Left ventricle myocardium inferior (tissue), 1 donor: ENCODE measurements at regions not wholly inside any gene's neighbourhood (a gene's known extent, or its start where the extent isn't known, plus 50 kb on each side); places are given as distances from the start of the nearest gene placed in this dataset.
A peak's percentile ranks its signal among the peaks of the same experiment; 100 is the strongest.

Experiments
- DNase-seq: peaks from one replicate; pipeline ENCODE4 v3.0.0-alpha.2; 2020
- H3K27ac ChIP-seq: fragments of 200-600 bp; replicated peaks from 2 replicates; pipeline ENCODE4 v1.8.0; 2021
- H3K27me3 ChIP-seq: fragments of 200-600 bp; 2 replicates; pipeline ENCODE4 v1.8.0; 2021; ENCODE audit warnings: low read depth
- H3K36me3 ChIP-seq: fragments of 200-600 bp; 2 replicates; pipeline ENCODE4 v1.8.0; 2021
- H3K4me1 ChIP-seq: fragments of 200-600 bp; 2 replicates; pipeline ENCODE4 v1.8.0; 2021
- H3K4me3 ChIP-seq: fragments of 200-600 bp; 2 replicates; pipeline ENCODE4 v1.8.0; 2021; ENCODE audit warnings: mild to moderate bottlenecking, moderate library complexity
- H3K9me3 ChIP-seq: fragments of 200-600 bp; replicated peaks from 2 replicates; pipeline ENCODE4 v1.8.0; 2021
- intact Hi-C: fragments of 100-400 bp; cut with micrococcal nuclease; formaldehyde crosslinking; loops from one replicate; pipeline ENCODE4 v1.11.0; 2022
- TF ChIP-seq, protein P1 (sequence below): fragments of 200-600 bp; IDR thresholded peaks from 2 replicates; pipeline ENCODE4 v1.8.0; 2021; ENCODE audit warnings: antibody characterized with exemption, mild to moderate bottlenecking, borderline replicate concordance
- donor health status: DM: no; HTN: yes; CAD: no; lungs with severe emphysema.

GRCh38 chr13:22212576-22212975 is 541.7 kb downstream of the FGF9 start:
- Histone ChIP-seq H3K27me3 (no peaks in the 10 kb centered on the region), H3K36me3 (no peaks in the 10 kb centered on the region), H3K4me3 (no peak overlapping the region), H3K27ac (no peak overlapping the region), H3K9me3 (no peaks in the 10 kb centered on the region), H3K4me1 (no peaks in the 10 kb centered on the region)
- intact Hi-C loops = no loop called here
- no peak for DNase-seq
- TF ChIP-seq, protein P1, sequence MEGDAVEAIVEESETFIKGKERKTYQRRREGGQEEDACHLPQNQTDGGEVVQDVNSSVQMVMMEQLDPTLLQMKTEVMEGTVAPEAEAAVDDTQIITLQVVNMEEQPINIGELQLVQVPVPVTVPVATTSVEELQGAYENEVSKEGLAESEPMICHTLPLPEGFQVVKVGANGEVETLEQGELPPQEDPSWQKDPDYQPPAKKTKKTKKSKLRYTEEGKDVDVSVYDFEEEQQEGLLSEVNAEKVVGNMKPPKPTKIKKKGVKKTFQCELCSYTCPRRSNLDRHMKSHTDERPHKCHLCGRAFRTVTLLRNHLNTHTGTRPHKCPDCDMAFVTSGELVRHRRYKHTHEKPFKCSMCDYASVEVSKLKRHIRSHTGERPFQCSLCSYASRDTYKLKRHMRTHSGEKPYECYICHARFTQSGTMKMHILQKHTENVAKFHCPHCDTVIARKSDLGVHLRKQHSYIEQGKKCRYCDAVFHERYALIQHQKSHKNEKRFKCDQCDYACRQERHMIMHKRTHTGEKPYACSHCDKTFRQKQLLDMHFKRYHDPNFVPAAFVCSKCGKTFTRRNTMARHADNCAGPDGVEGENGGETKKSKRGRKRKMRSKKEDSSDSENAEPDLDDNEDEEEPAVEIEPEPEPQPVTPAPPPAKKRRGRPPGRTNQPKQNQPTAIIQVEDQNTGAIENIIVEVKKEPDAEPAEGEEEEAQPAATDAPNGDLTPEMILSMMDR = no peak

DNA sequence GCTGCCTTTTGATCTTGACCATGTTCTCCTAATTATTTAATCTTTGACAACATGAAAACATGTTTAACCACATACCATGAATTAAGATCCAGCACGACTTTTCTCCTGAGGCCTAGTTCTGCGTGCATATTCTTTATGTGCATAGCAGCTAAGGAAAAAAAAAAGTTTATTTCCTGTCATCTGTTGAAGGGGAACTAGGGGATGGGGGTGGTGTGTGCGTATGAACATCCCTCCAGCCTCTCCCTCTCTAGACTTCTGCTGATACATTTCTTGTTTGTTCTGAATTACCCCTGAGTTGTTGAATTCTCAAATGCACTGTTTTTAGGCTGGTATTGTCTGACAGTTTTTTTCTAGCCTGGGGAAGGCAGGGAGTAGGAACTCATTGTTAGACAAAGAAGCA is 543.3 kb downstream of the FGF9 start:
- Histone ChIP-seq H3K4me3 (no peak overlapping the region), H3K4me1 (peaks cover 8% of the 10 kb centered on the region), H3K27me3 (no peaks in the 10 kb centered on the region), H3K36me3 (no peaks in the 10 kb centered on the region), H3K27ac (no peak overlapping the region), H3K9me3 (no peaks in the 10 kb centered on the region)
- intact Hi-C loops = no loop called here
- TF ChIP-seq, protein P1 = no peak
- no peak for DNase-seq

DNA sequence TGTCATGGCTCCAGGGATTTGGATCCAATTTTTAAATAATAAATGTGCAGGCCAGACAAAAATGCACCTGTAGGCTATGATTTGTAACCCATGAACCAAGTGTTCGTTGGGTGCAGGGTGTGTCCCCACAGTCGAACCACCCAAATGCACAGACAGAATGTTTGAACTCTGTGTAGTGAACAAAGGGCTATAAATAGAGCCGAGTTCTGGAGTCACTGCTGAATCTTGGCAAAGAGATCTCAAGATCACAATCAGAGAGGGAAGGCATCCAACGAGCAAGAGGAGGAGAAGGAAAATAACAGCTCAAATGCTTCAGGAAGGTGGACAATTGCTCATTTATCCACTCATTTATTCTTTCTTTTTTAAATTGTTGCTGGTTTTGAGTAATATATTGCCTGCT is 547.9 kb downstream of the FGF9 start:
- Histone ChIP-seq H3K27me3 (no peaks in the 10 kb centered on the region), H3K4me3 (no peak overlapping the region), H3K9me3 (no peaks in the 10 kb centered on the region), H3K4me1 (peaks cover 11% of the 10 kb centered on the region), H3K27ac (peak overlapping the region; percentile 5), H3K36me3 (no peaks in the 10 kb centered on the region)
- DNase-seq = no peak
- TF ChIP-seq, protein P1 = no peak
- intact Hi-C loops = no loop called here

- intact Hi-C loops = no loop called here
- DNase-seq = no peak
- TF ChIP-seq, protein P1 = no peak
- Histone ChIP-seq H3K4me3 (no peak overlapping the region), H3K4me1 (peaks cover 11% of the 10 kb centered on the region), H3K36me3 (no peaks in the 10 kb centered on the region), H3K27me3 (no peaks in the 10 kb centered on the region), H3K27ac (no peak overlapping the region), H3K9me3 (no peaks in the 10 kb centered on the region)
Observed at GRCh38 chr13:22219709-22220108, 548.8 kb downstream of the FGF9 start.

- DNase-seq = no peak
- H3K27me3 ChIP-seq = no peaks in the 10 kb centered on the region
- TF ChIP-seq, protein P1 = no peak
- no peak overlapping the region for H3K27ac ChIP-seq
- intact Hi-C loops = no loop called here
- peaks cover 11% of the 10 kb centered on the region for H3K4me1 ChIP-seq
- no peaks in the 10 kb centered on the region for H3K9me3 ChIP-seq
- no peak overlapping the region for H3K4me3 ChIP-seq
- H3K36me3 ChIP-seq = no peaks in the 10 kb centered on the region
Observed at GRCh38 chr13:22220151-22221135, 549.6 kb downstream of the FGF9 start.
